ENCODE measurements at regions not wholly inside any gene's neighbourhood (a gene's known extent, or its start where the extent isn't known, plus 50 kb on each side); places are given as distances from the start of the nearest gene placed in this dataset.

- Histone ChIP-seq H3K4me3 (replicated peaks in 1 of 3; ENCODE audit: low read depth in 2 of 3, low read length in 3 of 3) (no peak overlapping the region), H3K9me3 (replicated peaks in 1 of 2; ENCODE audit: control insufficient read depth in 1 of 2, insufficient read depth in 1 of 2, low read length in 2 of 2) (no peaks in the 10 kb centered on the region), H3K36me3 (replicated peaks in 1 of 2; ENCODE audit: control insufficient read depth in 1 of 2, insufficient read depth in 2 of 2, low read length in 2 of 2) (no peaks in the 10 kb centered on the region), H3K4me2 (replicated peaks; ENCODE audit: extremely low read depth, low read length, poor library complexity, severe bottlenecking) (no peak overlapping the region), H4K20me1 (ENCODE audit: insufficient read depth, low read length) (no peaks in the 10 kb centered on the region), H3K27me3 (ENCODE audit: control insufficient read depth in 2 of 2, insufficient read depth in 2 of 2, low read length in 2 of 2) (no peaks in the 10 kb centered on the region), H3K27ac (ENCODE audit: low read depth in 1 of 2, low read length in 2 of 2) (no peak overlapping the region), H3K4me1 (ENCODE audit: control insufficient read depth in 1 of 2, insufficient read depth in 2 of 2, low read length in 2 of 2) (no peaks in the 10 kb centered on the region), H3K9ac (ENCODE audit: insufficient read depth, low read length, poor library complexity, severe bottlenecking) (no peak overlapping the region), H3K79me2 (ENCODE audit: insufficient read depth, low read length) (no peaks in the 10 kb centered on the region), H2AFZ (ENCODE audit: insufficient read depth, low read depth, low read length, poor library complexity, severe bottlenecking) (no peak overlapping the region)
- Mint-ChIP-seq H3K4me3 (no peak overlapping the region), H3K9me3 (peaks cover 0 to 2% (median 0%) of the 10 kb centered on the region in 7 donors), H3K4me1 (no peaks in the 10 kb centered on the region), H3K27ac (no peak overlapping the region), H3K36me3 (no peaks in the 10 kb centered on the region), H3K27me3 (ENCODE audit: low read depth in 3 of 3) (no peaks in the 10 kb centered on the region)
- DNase-seq: no peak
- intact Hi-C loops (cut with micrococcal nuclease): no loop called here
- WGBS (ENCODE audit: insufficient coverage): no CpG with 5 or more reads among the region's 2 CpGs
- TF ChIP-seq CTCF (IDR thresholded peaks at IDR 0.05): no peak
Measured at GRCh38 chr2:223522796-223523195, 79.4 kb downstream of the SCG2 start.

- Histone ChIP-seq H3K4me2 (replicated peaks; ENCODE audit: extremely low read depth, low read length, poor library complexity, severe bottlenecking) (no peak overlapping the region), H3K27me3 (ENCODE audit: control insufficient read depth in 2 of 2, insufficient read depth in 2 of 2, low read length in 2 of 2) (no peaks in the 10 kb centered on the region), H2AFZ (ENCODE audit: insufficient read depth, low read depth, low read length, poor library complexity, severe bottlenecking) (no peak overlapping the region), H3K9ac (ENCODE audit: insufficient read depth, low read length, poor library complexity, severe bottlenecking) (no peak overlapping the region), H3K9me3 (replicated peaks in 1 of 2; ENCODE audit: control insufficient read depth in 1 of 2, insufficient read depth in 1 of 2, low read length in 2 of 2) (no peaks in the 10 kb centered on the region), H3K27ac (ENCODE audit: low read depth in 1 of 2, low read length in 2 of 2) (no peak overlapping the region), H3K4me1 (ENCODE audit: control insufficient read depth in 1 of 2, insufficient read depth in 2 of 2, low read length in 2 of 2) (no peaks in the 10 kb centered on the region), H3K36me3 (replicated peaks in 1 of 2; ENCODE audit: control insufficient read depth in 1 of 2, insufficient read depth in 2 of 2, low read length in 2 of 2) (no peaks in the 10 kb centered on the region), H3K79me2 (ENCODE audit: insufficient read depth, low read length) (no peaks in the 10 kb centered on the region), H3K4me3 (replicated peaks in 1 of 3; ENCODE audit: low read depth in 2 of 3, low read length in 3 of 3) (no peak overlapping the region), H4K20me1 (ENCODE audit: insufficient read depth, low read length) (no peaks in the 10 kb centered on the region)
- H3K4me3 Mint-ChIP-seq: no peak overlapping the region
- no peak for DNase-seq
- WGBS (ENCODE audit: insufficient coverage): no CpG with 5 or more reads among the region's 4 CpGs
- no peak for TF ChIP-seq CTCF (IDR thresholded peaks at IDR 0.05)
- no peaks in the 10 kb centered on the region for H3K4me1 Mint-ChIP-seq
- no peaks in the 10 kb centered on the region for H3K36me3 Mint-ChIP-seq
- H3K9me3 Mint-ChIP-seq: peaks cover 0 to 2% (median 0%) of the 10 kb centered on the region in 7 donors
- intact Hi-C loops (cut with micrococcal nuclease): no loop called here
- no peak overlapping the region for H3K27ac Mint-ChIP-seq
- H3K27me3 Mint-ChIP-seq (ENCODE audit: low read depth in 3 of 3): peaks cover 0 to under 1% (median 0%) of the 10 kb centered on the region in 3 donors
Measured at GRCh38 chr2:223523551-223524001, 78.6 kb downstream of the SCG2 start.
